ENCODE measurements at regions not wholly inside any gene's neighbourhood (a gene's known extent, or its start where the extent isn't known, plus 50 kb on each side); places are given as distances from the start of the nearest gene placed in this dataset.
A peak's percentile ranks its signal among the peaks of the same experiment; 100 is the strongest.

- no peaks in the 10 kb centered on the region for H3K27me3 ChIP-seq
- no peaks in the 10 kb centered on the region for H3K36me3 ChIP-seq (replicated peaks in 1 of 2; ENCODE audit: insufficient read depth in 1 of 2, low read depth in 2 of 2)
- TF ChIP-seq CTCF (IDR thresholded peaks at IDR 0.05) (no peak), POLR2A (IDR thresholded peaks at IDR 0.05) (no peak)
- ATAC-seq, result no peak
- 96 to 99% methylated on average over 9 of the region's 9 CpGs for WGBS, 2 donors
- H3K4me1 ChIP-seq, result no peaks in the 10 kb centered on the region
- DNase-seq, result no peak
- no peaks in the 10 kb centered on the region for H3K9me3 ChIP-seq
- intact Hi-C loops (cut with DNase I), result no loop called here
- H3K4me3 ChIP-seq, result no peak overlapping the region
- H3K27ac ChIP-seq, result no peak overlapping the region
These were observed 639.5 kb upstream of the ADAMTS5 start for GRCh38 chr21:27606422-27606821.

GRCh38 chr21:27596196-27596595 is 629.3 kb upstream of the ADAMTS5 start:
- TF ChIP-seq CTCF (IDR thresholded peaks at IDR 0.05), result no peak
- TF ChIP-seq POLR2A (IDR thresholded peaks at IDR 0.05), result no peak
- intact Hi-C loops (cut with DNase I), result no loop called here

GRCh38 chr21:27595716-27596115 is 628.8 kb upstream of the ADAMTS5 start:
- Histone ChIP-seq H3K27me3 (no peaks in the 10 kb centered on the region), H3K27ac (no peak overlapping the region), H3K4me1 (no peaks in the 10 kb centered on the region), H3K4me3 (no peak overlapping the region), H3K9me3 (no peaks in the 10 kb centered on the region), H3K36me3 (replicated peaks in 1 of 2; ENCODE audit: insufficient read depth in 1 of 2, low read depth in 2 of 2) (no peaks in the 10 kb centered on the region)
- intact Hi-C loops (cut with DNase I), result no loop called here
- DNase-seq (no peak), ATAC-seq (no peak)
- WGBS, 2 donors, result 88 to 91% methylated on average over 1 of the region's 1 CpG
- TF ChIP-seq POLR2A (IDR thresholded peaks at IDR 0.05), result no peak
- no peak for TF ChIP-seq CTCF (IDR thresholded peaks at IDR 0.05)

More at GRCh38 chr21:27596196-27596595, 629.3 kb upstream of the ADAMTS5 start:
- H3K36me3 ChIP-seq (replicated peaks in 1 of 2; ENCODE audit: insufficient read depth in 1 of 2, low read depth in 2 of 2), result no peaks in the 10 kb centered on the region
- no peaks in the 10 kb centered on the region for H3K27me3 ChIP-seq
- DNase-seq (no peak), ATAC-seq (no peak)
- H3K4me3 ChIP-seq, result no peak overlapping the region
- H3K9me3 ChIP-seq, result no peaks in the 10 kb centered on the region
- no peaks in the 10 kb centered on the region for H3K4me1 ChIP-seq
- H3K27ac ChIP-seq, result no peak overlapping the region

GRCh38 chr21:27590271-27590670 is 623.4 kb upstream of the ADAMTS5 start:
- Histone ChIP-seq H3K27me3 (no peaks in the 10 kb centered on the region), H3K4me3 (no peak overlapping the region), H3K9me3 (no peaks in the 10 kb centered on the region), H3K27ac (no peak overlapping the region), H3K4me1 (no peaks in the 10 kb centered on the region), H3K36me3 (replicated peaks in 1 of 2; ENCODE audit: insufficient read depth in 1 of 2, low read depth in 2 of 2) (no peaks in the 10 kb centered on the region)
- intact Hi-C loops (cut with DNase I), result no loop called here
- peak in 1 of 4 donors; percentile 5 for DNase-seq
- TF ChIP-seq CTCF (IDR thresholded peaks at IDR 0.05) (no peak), POLR2A (IDR thresholded peaks at IDR 0.05) (no peak)
- ATAC-seq, result no peak
- 61 to 64% methylated on average over 6 of the region's 6 CpGs for WGBS, 2 donors

- no peak for TF ChIP-seq POLR2A (IDR thresholded peaks at IDR 0.05)
- TF ChIP-seq CTCF (IDR thresholded peaks at IDR 0.05), result no peak
- Histone ChIP-seq H3K9me3 (no peaks in the 10 kb centered on the region), H3K4me1 (no peaks in the 10 kb centered on the region), H3K36me3 (replicated peaks in 1 of 2; ENCODE audit: insufficient read depth in 1 of 2, low read depth in 2 of 2) (no peaks in the 10 kb centered on the region), H3K4me3 (no peak overlapping the region), H3K27me3 (no peaks in the 10 kb centered on the region), H3K27ac (no peak overlapping the region)
- intact Hi-C loops (cut with DNase I), result no loop called here
- ATAC-seq, result no peak
- 69 to 78% methylated on average over 3 of the region's 3 CpGs for WGBS, 2 donors
- no peak for DNase-seq
These were observed 622.9 kb upstream of the ADAMTS5 start for GRCh38 chr21:27589781-27590180.
